H9 (cell line): ENCODE measurements at regions not wholly inside any gene's neighbourhood (a gene's known extent, or its start where the extent isn't known, plus 50 kb on each side); places are given as distances from the start of the nearest gene placed in this dataset.

Experiments used
- DNase-seq: peaks from one replicate; pipeline ENCODE4 v3.0.0-alpha.2; 2017
- H2AFZ ChIP-seq: one replicate; pipeline ENCODE4 v1.6.1; 2013; ENCODE audit warnings: mild to moderate bottlenecking, low read length, control low read depth, moderate library complexity
- H2AK5ac ChIP-seq: 2 replicates; pipeline ENCODE4 v1.6.1; 2013; ENCODE audit warnings: low read length, control low read depth, mixed read lengths; ENCODE audit not compliant: insufficient read length
- H2BK120ac ChIP-seq: one replicate; pipeline ENCODE4 v1.6.1; 2013; ENCODE audit warnings: low read depth, mild to moderate bottlenecking, low read length, control low read depth, inconsistent platforms; ENCODE audit not compliant: poor library complexity, severe bottlenecking
- H2BK12ac ChIP-seq: 2 replicates; pipeline ENCODE4 v1.6.1; 2013; ENCODE audit warnings: low read length, control low read depth, mixed read lengths, low read depth; ENCODE audit not compliant: insufficient read length
- H2BK15ac ChIP-seq: 2 replicates; pipeline ENCODE4 v1.6.1; 2013; ENCODE audit warnings: low read depth, low read length, control low read depth
- H2BK20ac ChIP-seq: one replicate; pipeline ENCODE4 v1.6.1; 2013; ENCODE audit warnings: low read depth, mild to moderate bottlenecking, low read length, control low read depth, inconsistent platforms; ENCODE audit not compliant: poor library complexity, severe bottlenecking
- H2BK5ac ChIP-seq: 2 replicates; pipeline ENCODE4 v1.6.1; 2013; ENCODE audit warnings: low read length, control low read depth, mixed read lengths; ENCODE audit not compliant: insufficient read length
- H3K14ac ChIP-seq: 2 replicates; pipeline ENCODE4 v1.6.1; 2013; ENCODE audit warnings: low read length, control low read depth; ENCODE audit not compliant: insufficient read depth
- H3K18ac ChIP-seq: 2 replicates; pipeline ENCODE4 v1.6.1; 2013; ENCODE audit warnings: low read depth, mild to moderate bottlenecking, mixed read lengths, low read length, control low read depth; ENCODE audit not compliant: insufficient read length
- H3K23ac ChIP-seq: 2 replicates; pipeline ENCODE4 v1.6.1; 2013; ENCODE audit warnings: low read length, control low read depth, mixed read lengths, low read depth; ENCODE audit not compliant: insufficient read length
- H3K23me2 ChIP-seq: 2 replicates; pipeline ENCODE4 v1.6.1; 2013; ENCODE audit warnings: low read depth, mild to moderate bottlenecking, mixed read lengths, low read length, control low read depth; ENCODE audit not compliant: insufficient read length, poor library complexity, severe bottlenecking
- H3K27ac ChIP-seq: 2 replicates; pipeline ENCODE4 v1.5.1; 2013; ENCODE audit warnings: low read length, control low read depth, mixed read lengths, low read depth; ENCODE audit not compliant: insufficient read length
- H3K27me3 ChIP-seq: 2 replicates; pipeline ENCODE4 v1.6.1; 2013; ENCODE audit warnings: low read length, control low read depth, inconsistent platforms; ENCODE audit not compliant: insufficient read depth
- H3K4ac ChIP-seq: 2 replicates; pipeline ENCODE4 v1.6.1; 2013; ENCODE audit warnings: low read depth, mild to moderate bottlenecking, control low read depth, inconsistent platforms, low read length, moderate library complexity
- H3K4me1 ChIP-seq: 2 replicates; pipeline ENCODE4 v1.6.1; 2013; ENCODE audit warnings: low read length, control low read depth, inconsistent platforms; ENCODE audit not compliant: insufficient read depth
- H3K4me2 ChIP-seq: 2 replicates; pipeline ENCODE4 v1.6.1; 2013; ENCODE audit warnings: low read length, control low read depth, mixed read lengths; ENCODE audit not compliant: insufficient read length, insufficient read depth
- H3K56ac ChIP-seq: 2 replicates; pipeline ENCODE4 v1.6.1; 2013; ENCODE audit warnings: low read depth, mild to moderate bottlenecking, mixed read lengths, low read length, control low read depth; ENCODE audit not compliant: insufficient read length
- H3K79me1 ChIP-seq: 2 replicates; pipeline ENCODE4 v1.6.1; 2013; ENCODE audit warnings: low read depth, mild to moderate bottlenecking, moderate library complexity, low read length, control low read depth, inconsistent platforms; ENCODE audit not compliant: insufficient read depth, poor library complexity, severe bottlenecking
- H3K79me2 ChIP-seq: 2 replicates; pipeline ENCODE4 v1.6.1; 2013; ENCODE audit warnings: low read length, control low read depth, inconsistent platforms; ENCODE audit not compliant: insufficient read depth
- H3K9ac ChIP-seq: 2 replicates; pipeline ENCODE4 v1.6.1; 2013; ENCODE audit warnings: low read length, control low read depth, mixed read lengths; ENCODE audit not compliant: insufficient read length; ENCODE audit errors: extremely low read depth
- H3K9me3 ChIP-seq: one replicate; pipeline ENCODE4 v1.6.1; 2013; ENCODE audit warnings: low read depth, low read length, inconsistent platforms; ENCODE audit not compliant: control insufficient read depth
- H3T11ph ChIP-seq: one replicate; pipeline ENCODE4 v1.6.1; 2013; ENCODE audit warnings: mild to moderate bottlenecking, low read length, control low read depth, inconsistent platforms
- H4K20me1 ChIP-seq: one replicate; pipeline ENCODE4 v1.6.1; 2013; ENCODE audit not compliant: control insufficient read depth, insufficient read length, insufficient read depth
- H4K5ac ChIP-seq: 2 replicates; pipeline ENCODE4 v1.6.1; 2013; ENCODE audit warnings: low read depth, mild to moderate bottlenecking, mixed read lengths, low read length, control low read depth; ENCODE audit not compliant: insufficient read length
- H4K8ac ChIP-seq: replicated peaks from 2 replicates; pipeline ENCODE4 v1.6.1; 2013; ENCODE audit warnings: low read length, control low read depth, mixed read lengths, low read depth; ENCODE audit not compliant: insufficient read length
- H4K91ac ChIP-seq: 2 replicates; pipeline ENCODE4 v1.6.1; 2013; ENCODE audit warnings: low read depth, mild to moderate bottlenecking, moderate library complexity, mixed read lengths, low read length, control low read depth; ENCODE audit not compliant: insufficient read length
- H3K27ac Mint-ChIP-seq, 3 experiments: 2 replicates in 2 of 3; 3 replicates in 1 of 3; pipeline ENCODE4 v1.8.0; 2020 to 2021; ENCODE audit warnings: mixed read lengths in 3 of 3, mild to moderate bottlenecking in 1 of 3, moderate library complexity in 1 of 3
- H3K27me3 Mint-ChIP-seq: 2 replicates; pipeline ENCODE4 v1.8.0; 2021; ENCODE audit warnings: low read depth, mild to moderate bottlenecking, moderate library complexity, mixed read lengths
- H3K36me3 Mint-ChIP-seq, 3 experiments: 2 replicates in 2 of 3; 3 replicates in 1 of 3; pipeline ENCODE4 v1.8.0; 2020 to 2021; ENCODE audit warnings: low read depth in 3 of 3, mixed read lengths in 3 of 3; ENCODE audit not compliant: insufficient read depth in 1 of 3
- H3K4me1 Mint-ChIP-seq, 2 experiments: 2 replicates each; pipeline ENCODE4 v1.8.0; 2020; ENCODE audit warnings: mixed read lengths in 2 of 2
- H3K4me3 Mint-ChIP-seq, 2 experiments: 2 replicates in 1 of 2; 3 replicates in 1 of 2; pipeline ENCODE4 v1.8.0; 2020 to 2021; ENCODE audit warnings: mild to moderate bottlenecking in 2 of 2, mixed read lengths in 2 of 2, moderate library complexity in 1 of 2
- H3K9me3 Mint-ChIP-seq, 2 experiments: 2 replicates in 1 of 2; 3 replicates in 1 of 2; pipeline ENCODE4 v1.8.0; 2020; ENCODE audit warnings: mild to moderate bottlenecking in 2 of 2, mixed read lengths in 2 of 2, moderate library complexity in 1 of 2
- WGBS: extraction: QIAGEN DNeasy Blood & Tissue Kit; methylation state at CpG from one replicate; pipeline ENCODE4 v1.1.7; 2013; ENCODE audit warnings: missing lambda C conversion rate, low lambda C conversion rate, mixed read lengths; ENCODE audit not compliant: insufficient read length; ENCODE audit errors: extremely low coverage; 5-methylcytosine and 5-hydroxymethylcytosine counted together
- TF ChIP-seq, protein P1 (sequence below): fragments of 200-600 bp; sonication (generic); conservative IDR thresholded peaks from 3 replicates; pipeline ENCODE4 v1.8.0; 2021; ENCODE audit warnings: antibody characterized with exemption, mild to moderate bottlenecking

- Mint-ChIP-seq H3K27ac (no peak overlapping the region), H3K4me3 (no peak overlapping the region), H3K9me3 (no peaks in the 10 kb centered on the region; a peak in 2 of 5 replicates), H3K27me3 (peaks cover 10% of the 10 kb centered on the region), H3K4me1 (peaks cover 6 to 12% of the 10 kb centered on the region in 2 experiments), H3K36me3 (no peaks in the 10 kb centered on the region)
- DNase-seq: no peak
- Histone ChIP-seq H3K27ac (no peak overlapping the region), H3K14ac (no peak overlapping the region; the same call in 1 of the 2 replicates), H2AFZ (no peak overlapping the region), H3K23me2 (peaks cover 3% of the 10 kb centered on the region), H3T11ph (no peak overlapping the region), H3K23ac (no peak overlapping the region), H3K56ac (no peak overlapping the region), H3K4me1 (no peaks in the 10 kb centered on the region), H2BK12ac (no peak overlapping the region), H2BK120ac (no peak overlapping the region), H3K18ac (no peak overlapping the region), H3K79me1 (no peaks in the 10 kb centered on the region), H4K8ac (no peak overlapping the region), H4K5ac (no peak overlapping the region), H3K79me2 (no peaks in the 10 kb centered on the region), H3K27me3 (no peaks in the 10 kb centered on the region), H3K4ac (no peak overlapping the region), H3K9me3 (no peaks in the 10 kb centered on the region), H2BK20ac (no peak overlapping the region), H2BK15ac (no peak overlapping the region), H3K9ac (no peak overlapping the region), H4K91ac (no peak overlapping the region), H3K4me2 (no peak overlapping the region), H2AK5ac (no peak overlapping the region), H4K20me1 (no peaks in the 10 kb centered on the region), H2BK5ac (no peak overlapping the region)
- TF ChIP-seq, protein P1, sequence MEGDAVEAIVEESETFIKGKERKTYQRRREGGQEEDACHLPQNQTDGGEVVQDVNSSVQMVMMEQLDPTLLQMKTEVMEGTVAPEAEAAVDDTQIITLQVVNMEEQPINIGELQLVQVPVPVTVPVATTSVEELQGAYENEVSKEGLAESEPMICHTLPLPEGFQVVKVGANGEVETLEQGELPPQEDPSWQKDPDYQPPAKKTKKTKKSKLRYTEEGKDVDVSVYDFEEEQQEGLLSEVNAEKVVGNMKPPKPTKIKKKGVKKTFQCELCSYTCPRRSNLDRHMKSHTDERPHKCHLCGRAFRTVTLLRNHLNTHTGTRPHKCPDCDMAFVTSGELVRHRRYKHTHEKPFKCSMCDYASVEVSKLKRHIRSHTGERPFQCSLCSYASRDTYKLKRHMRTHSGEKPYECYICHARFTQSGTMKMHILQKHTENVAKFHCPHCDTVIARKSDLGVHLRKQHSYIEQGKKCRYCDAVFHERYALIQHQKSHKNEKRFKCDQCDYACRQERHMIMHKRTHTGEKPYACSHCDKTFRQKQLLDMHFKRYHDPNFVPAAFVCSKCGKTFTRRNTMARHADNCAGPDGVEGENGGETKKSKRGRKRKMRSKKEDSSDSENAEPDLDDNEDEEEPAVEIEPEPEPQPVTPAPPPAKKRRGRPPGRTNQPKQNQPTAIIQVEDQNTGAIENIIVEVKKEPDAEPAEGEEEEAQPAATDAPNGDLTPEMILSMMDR: no peak
- no CpG with 5 or more reads among the region's 3 CpGs for WGBS
Measured at GRCh38 chr22:48205790-48206189, 1443.3 kb downstream of the TBC1D22A start.
